Suprapubic skin (tissue), 4 donors: ENCODE measurements at regions not wholly inside any gene's neighbourhood (a gene's known extent, or its start where the extent isn't known, plus 50 kb on each side); places are given as distances from the start of the nearest gene placed in this dataset.

ENCODE experiments used
- EP300 ChIP-seq: sonication (generic); formaldehyde crosslinking; IDR thresholded peaks from one replicate; pipeline ENCODE4 v1.6.1; 2017; ENCODE audit warnings: antibody characterized with exemption
- POLR2A ChIP-seq, 2 donors: fragments of 450-650 bp; IDR thresholded peaks; one replicate each; pipeline ENCODE4 v1.6.1; 2017; ENCODE audit warnings: antibody characterized with exemption in 2 of 2, mild to moderate bottlenecking in 2 of 2, moderate library complexity in 2 of 2
- POLR2AphosphoS5 ChIP-seq, 3 donors: sonication (generic); formaldehyde crosslinking; IDR thresholded peaks; one replicate each; pipeline ENCODE4 v1.6.1; 2017; ENCODE audit warnings: antibody characterized with exemption in 3 of 3
- TF ChIP-seq, protein P1 (sequence below), 2 donors: fragments of 200-600 bp in 1 of 2; fragments of 450-650 bp in 1 of 2; sonication (generic) in 1 of 2; IDR thresholded peaks; one replicate each; pipeline ENCODE4 v1.5.1; 2016 to 2019; ENCODE audit warnings: antibody characterized with exemption in 2 of 2, mild to moderate bottlenecking in 1 of 2, moderate library complexity in 1 of 2

DNA sequence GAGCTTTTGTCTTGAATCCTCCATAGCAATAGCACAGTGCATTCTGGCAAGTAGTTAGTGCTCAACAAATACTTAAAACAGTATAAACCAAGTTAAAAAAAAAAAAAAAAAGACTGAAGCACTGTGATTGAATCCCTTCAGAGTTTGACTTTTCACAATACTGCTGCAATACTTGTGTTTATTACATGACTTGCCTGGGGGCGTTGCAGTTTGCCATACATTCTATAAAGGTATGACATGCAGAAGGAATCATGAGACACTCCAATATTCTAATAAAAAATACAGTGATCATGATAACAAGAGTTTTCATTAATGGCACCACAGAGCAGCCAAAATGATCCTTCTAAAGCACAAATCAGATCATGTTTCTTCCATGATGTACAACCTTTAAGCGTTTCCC, 205.0 kb upstream of the CDKN3 start:
- TF ChIP-seq, protein P1, sequence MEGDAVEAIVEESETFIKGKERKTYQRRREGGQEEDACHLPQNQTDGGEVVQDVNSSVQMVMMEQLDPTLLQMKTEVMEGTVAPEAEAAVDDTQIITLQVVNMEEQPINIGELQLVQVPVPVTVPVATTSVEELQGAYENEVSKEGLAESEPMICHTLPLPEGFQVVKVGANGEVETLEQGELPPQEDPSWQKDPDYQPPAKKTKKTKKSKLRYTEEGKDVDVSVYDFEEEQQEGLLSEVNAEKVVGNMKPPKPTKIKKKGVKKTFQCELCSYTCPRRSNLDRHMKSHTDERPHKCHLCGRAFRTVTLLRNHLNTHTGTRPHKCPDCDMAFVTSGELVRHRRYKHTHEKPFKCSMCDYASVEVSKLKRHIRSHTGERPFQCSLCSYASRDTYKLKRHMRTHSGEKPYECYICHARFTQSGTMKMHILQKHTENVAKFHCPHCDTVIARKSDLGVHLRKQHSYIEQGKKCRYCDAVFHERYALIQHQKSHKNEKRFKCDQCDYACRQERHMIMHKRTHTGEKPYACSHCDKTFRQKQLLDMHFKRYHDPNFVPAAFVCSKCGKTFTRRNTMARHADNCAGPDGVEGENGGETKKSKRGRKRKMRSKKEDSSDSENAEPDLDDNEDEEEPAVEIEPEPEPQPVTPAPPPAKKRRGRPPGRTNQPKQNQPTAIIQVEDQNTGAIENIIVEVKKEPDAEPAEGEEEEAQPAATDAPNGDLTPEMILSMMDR (IDR thresholded peaks at IDR 0.05): no peak
- no peak for TF ChIP-seq POLR2A (IDR thresholded peaks at IDR 0.05)
- TF ChIP-seq EP300: no peak
- no peak for TF ChIP-seq POLR2AphosphoS5 (IDR thresholded peaks at IDR 0.05)
